ENCODE measurements at regions not wholly inside any gene's neighbourhood (a gene's known extent, or its start where the extent isn't known, plus 50 kb on each side); places are given as distances from the start of the nearest gene placed in this dataset.
A peak's percentile ranks its signal among the peaks of the same experiment; 100 is the strongest.
"Not testable (repeated sequence)": the region's sequence is repeated elsewhere in the genome, so short reads cannot be mapped to it uniquely, and the experiment has no call there.

DNA sequence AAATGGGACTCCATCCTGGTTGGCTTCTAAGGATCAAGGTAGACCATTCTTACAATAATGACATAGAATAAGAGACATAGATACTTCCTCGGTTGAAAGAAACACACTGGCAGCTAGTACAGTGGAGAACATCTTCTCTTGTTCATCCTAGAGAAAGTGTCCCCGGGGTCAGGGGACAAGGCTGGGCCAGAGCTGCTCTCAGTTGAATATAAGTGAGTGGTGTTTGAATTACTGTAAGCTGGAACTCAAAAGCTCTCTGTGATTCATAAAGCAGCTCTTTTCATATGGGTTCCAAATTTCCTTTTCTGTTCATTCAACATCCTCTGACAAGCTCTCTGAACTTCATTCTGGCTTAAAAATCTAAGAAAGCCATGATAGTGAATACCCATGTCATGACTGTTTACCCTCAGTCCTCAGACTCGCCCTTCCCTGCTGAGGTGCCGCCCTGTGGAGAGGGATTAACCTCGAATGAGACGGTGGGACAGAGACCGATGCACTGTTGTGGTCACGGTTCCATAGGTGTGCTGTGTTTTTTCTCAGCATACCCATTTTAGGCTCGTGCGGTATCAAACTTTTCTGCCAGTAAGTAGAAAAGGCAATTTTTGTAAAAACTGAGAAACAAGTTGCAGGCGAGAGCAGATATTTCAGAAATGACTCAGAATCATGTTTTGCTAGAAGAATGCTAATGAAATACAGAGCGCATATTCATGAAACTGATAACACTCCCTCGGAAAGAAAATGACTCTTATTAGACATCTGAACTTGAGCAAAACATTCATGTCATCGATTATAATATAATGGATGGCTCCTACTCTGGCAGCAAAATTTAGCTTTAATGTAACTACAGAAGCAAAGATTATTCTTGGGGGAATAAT lies 351.1 kb downstream of the ANAPC1 start:
- DNase-seq (ENCODE audit: low read depth), result not testable (repeated sequence)

- peak; percentile 42 for DNase-seq (ENCODE audit: low read depth)
These were observed 350.3 kb downstream of the ANAPC1 start for GRCh38 chr2:111533557-111534247.

- peak; percentile 67 for DNase-seq (ENCODE audit: low read depth)
These were observed 349.1 kb downstream of the ANAPC1 start for GRCh38 chr2:111534910-111535352.

- peak; percentile 72 for DNase-seq (ENCODE audit: low read depth)
These were observed 348.6 kb downstream of the ANAPC1 start for GRCh38 chr2:111535404-111535803.

GRCh38 chr2:111537078-111537655 lies 346.8 kb downstream of the ANAPC1 start:
- DNase-seq (ENCODE audit: low read depth), result no peak

GRCh38 chr2:111539991-111540390 lies 344.0 kb downstream of the ANAPC1 start:
- not testable (repeated sequence) for DNase-seq (ENCODE audit: low read depth)

DNA sequence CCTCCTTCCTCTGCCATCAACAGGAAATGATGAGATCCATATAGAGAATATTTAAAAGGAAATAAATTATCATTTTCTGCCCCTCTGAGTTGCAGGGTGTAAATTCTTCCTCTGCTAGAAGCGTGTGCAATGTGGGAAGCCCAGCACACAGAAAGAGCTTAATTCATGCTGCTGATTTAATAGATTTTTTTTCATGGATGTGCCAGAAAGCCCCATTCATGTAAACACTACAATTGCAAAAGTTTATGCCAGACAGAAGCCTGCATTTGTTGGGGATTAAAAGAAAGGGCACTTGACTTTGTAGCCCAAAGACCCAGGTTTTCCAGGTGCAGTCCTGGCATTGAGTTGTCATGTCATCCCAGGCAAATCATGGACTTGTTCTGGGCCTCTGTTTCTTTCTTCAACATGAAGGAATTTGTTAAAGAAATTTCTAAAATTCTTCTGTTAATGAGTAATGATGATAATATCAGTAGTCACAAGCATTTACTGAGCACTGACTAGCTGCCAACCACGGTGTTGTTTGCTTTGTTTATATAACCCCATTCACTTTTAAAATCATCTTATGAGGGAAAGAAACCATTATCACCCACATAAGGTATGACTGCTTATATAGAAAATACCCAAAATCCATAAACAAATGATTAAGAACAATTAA lies 341.7 kb downstream of the ANAPC1 start:
- peak; percentile 74 for DNase-seq (ENCODE audit: low read depth)

DNA sequence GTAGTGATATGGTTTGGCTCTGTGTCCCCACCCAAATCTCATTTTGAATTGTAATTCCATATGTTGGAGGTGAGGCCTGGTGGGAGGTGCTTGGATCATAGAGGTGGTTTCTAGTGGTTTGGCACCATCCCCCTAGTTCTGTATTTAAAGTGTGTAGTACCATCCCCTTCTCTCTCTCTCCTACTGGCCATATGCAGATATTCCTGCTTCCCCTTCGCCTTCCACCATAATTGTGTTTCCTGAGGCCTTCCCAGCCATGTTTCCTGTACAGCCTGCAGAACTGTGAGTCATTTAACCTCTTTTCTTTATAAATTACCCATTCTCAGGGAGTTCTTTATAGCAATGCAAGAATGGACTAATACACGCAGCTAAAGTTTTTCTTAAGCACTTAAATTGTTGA lies 340.0 kb downstream of the ANAPC1 start:
- peak; percentile 10 for DNase-seq (ENCODE audit: low read depth)

DNA sequence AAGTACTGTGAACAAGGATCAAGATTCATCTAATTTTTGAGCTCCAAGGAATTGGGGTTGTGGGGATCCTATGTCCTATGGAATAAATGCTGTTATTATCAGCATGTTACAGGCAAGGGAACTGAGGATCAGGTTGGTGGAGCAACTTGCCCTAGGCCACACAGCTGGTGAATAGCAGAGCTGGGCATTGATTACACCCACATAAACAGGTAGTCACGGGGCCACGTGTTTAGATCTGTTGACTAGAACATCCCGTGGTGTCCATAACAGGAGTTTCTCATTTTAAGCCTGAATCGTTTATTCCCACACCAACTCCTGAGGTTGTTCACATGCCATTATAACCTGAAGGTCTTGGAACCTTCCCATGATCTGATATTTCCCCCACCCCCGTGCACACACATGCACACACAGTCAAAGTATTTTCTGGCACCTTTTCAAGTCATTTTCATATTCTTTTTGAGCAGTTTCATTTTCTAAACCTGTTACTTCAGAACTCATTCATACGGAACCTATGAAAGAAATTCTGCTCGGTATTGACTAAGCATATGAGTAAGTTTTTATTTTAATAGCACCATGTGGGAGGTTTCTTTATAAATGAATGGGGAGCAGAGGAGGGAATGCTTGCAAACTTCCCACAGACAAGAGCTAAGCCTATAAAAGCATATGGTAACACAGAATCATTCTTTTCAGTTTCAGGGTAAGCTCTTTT lies 338.1 kb downstream of the ANAPC1 start:
- DNase-seq (ENCODE audit: low read depth), result not testable (repeated sequence)

GRCh38 chr2:111546578-111546977 lies 337.4 kb downstream of the ANAPC1 start:
- not testable (repeated sequence) for DNase-seq (ENCODE audit: low read depth)

- not testable (repeated sequence) for DNase-seq (ENCODE audit: low read depth)
These were observed 334.8 kb downstream of the ANAPC1 start for GRCh38 chr2:111549174-111549573.

DNA sequence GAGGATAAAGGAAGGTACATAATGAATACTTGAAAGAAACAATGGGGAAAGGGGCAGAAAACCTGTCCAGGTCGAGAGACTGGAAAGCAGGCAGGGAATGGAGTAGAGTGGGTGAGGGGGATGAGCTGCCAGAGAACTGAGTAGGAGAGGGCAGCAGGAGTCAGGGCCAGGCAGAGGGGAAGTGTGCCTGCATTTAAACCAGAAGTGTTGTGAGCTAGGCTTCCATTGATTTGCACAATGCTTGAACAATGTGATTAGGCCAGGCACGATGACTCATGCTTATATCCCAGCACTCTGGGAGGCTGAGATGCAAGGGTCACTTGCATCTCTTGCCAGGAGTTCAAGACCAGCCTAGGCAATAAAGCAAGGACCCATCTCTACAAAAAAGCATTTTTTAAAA lies 332.6 kb downstream of the ANAPC1 start:
- DNase-seq (ENCODE audit: low read depth), result not testable (repeated sequence)

GRCh38 chr2:111552625-111553024 lies 331.4 kb downstream of the ANAPC1 start:
- not testable (repeated sequence) for DNase-seq (ENCODE audit: low read depth)

GRCh38 chr2:111559301-111559700 lies 324.7 kb downstream of the ANAPC1 start:
- not testable (repeated sequence) for DNase-seq (ENCODE audit: low read depth)

- DNase-seq (ENCODE audit: low read depth), result not testable (repeated sequence)
These were observed 324.2 kb downstream of the ANAPC1 start for GRCh38 chr2:111559814-111560213.

- peak; percentile 13 for DNase-seq (ENCODE audit: low read depth)
These were observed 317.9 kb downstream of the ANAPC1 start for GRCh38 chr2:111566068-111566467.

GRCh38 chr2:111567233-111567632 lies 316.8 kb downstream of the ANAPC1 start:
- not testable (repeated sequence) for DNase-seq (ENCODE audit: low read depth)

DNA sequence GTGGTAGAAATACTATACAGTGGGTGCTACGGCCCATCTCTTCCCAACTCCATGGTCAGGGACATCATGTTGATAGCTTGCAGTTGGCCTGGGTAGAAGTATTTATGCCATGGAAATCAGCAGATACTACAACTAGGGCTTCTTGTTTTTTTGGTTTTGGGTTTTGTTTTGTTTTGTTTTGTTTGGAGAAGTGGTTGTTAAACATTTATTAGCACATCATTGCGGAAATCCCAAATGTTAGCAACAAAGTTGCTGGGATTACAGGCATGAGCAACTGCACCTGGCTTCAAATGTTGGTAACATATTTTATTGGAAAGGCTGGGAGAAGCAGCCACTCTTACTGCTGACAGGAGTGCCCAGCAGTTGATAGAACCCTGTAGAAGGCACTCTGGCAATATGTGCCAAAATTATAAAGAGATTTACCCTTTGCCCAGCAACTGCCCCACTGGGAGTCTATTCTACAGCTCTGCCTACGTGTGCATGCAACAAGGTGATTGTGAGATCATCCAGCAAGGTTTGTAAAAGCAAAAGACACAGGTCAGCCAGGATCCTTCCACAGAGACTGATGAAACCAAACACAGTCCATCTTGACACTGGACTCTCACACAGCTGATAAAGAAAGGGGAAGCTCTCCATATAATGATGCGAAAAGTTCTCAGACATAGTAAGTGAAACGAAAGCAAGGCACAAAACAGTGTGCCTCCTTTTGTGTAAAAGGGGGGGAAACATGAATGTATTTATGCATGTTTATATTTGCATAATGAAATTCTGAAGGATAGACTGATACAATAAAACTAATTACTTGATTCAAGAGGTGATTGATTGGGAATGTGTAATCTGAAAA lies 314.4 kb downstream of the ANAPC1 start:
- DNase-seq (ENCODE audit: low read depth), result not testable (repeated sequence)

DNA sequence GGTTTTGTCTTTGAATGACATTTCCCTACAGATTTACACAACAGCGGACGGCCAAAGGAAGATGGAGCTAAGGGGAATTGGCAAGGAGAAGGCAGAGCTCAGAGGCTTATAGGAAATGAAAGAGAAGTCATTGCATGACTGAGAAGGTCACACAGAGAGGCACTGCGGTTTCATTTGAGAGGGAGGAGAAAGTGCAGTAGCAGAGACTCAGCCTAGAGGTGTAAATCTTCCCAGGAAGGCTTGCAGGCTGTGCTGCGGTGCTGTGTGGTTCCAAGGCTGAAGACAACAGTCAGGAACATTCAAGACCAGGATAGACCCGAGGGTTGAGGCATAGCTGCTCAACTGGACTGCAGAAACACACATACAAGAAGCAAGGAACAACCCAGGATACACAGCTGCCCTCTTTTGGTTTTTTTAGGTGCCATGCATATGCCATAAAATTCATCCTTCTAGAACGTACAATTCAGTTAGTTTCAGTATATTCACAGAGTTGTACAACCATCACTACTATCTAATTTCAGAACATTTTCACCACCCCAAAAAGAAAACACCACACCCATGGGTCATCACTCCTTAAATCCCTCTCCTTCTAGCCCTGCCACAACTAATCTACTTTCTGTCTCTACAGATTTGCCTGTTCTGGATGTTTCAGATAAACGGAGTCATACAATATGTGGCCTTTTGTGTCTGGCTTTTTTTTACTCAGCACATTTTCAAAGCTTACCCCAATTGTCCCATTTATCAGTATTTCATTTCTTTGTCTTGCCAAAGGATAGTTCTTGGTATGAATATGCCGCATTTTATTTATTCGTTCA lies 313.5 kb downstream of the ANAPC1 start:
- peak; percentile 31 for DNase-seq (ENCODE audit: low read depth)

All from M059J (cell line).